GM12872 (cell line): ENCODE measurements at regions not wholly inside any gene's neighbourhood (a gene's known extent, or its start where the extent isn't known, plus 50 kb on each side); places are given as distances from the start of the nearest gene placed in this dataset.

Source experiments
- CTCF ChIP-seq: IDR thresholded peaks from 3 replicates; pipeline ENCODE4 v1.5.1; 2011; ENCODE audit warnings: low read depth, mild to moderate bottlenecking, low read length, moderate library complexity; ENCODE audit not compliant: insufficient read depth

- TF ChIP-seq CTCF, result no peak
These were observed 437.3 kb upstream of the SMIM21 start for GRCh38 chr18:75864816-75865215.

- no peak for TF ChIP-seq CTCF
These were observed 436.2 kb upstream of the SMIM21 start for GRCh38 chr18:75863696-75864095.

GRCh38 chr18:75862458-75862857 lies 435.0 kb upstream of the SMIM21 start:
- no peak for TF ChIP-seq CTCF

GRCh38 chr18:75860166-75860565 lies 432.7 kb upstream of the SMIM21 start:
- TF ChIP-seq CTCF, result no peak

GRCh38 chr18:75859533-75859932 lies 432.0 kb upstream of the SMIM21 start:
- no peak for TF ChIP-seq CTCF

- no peak for TF ChIP-seq CTCF
These were observed 431.3 kb upstream of the SMIM21 start for GRCh38 chr18:75858754-75859153.

GRCh38 chr18:75857558-75857957 lies 430.1 kb upstream of the SMIM21 start:
- no peak for TF ChIP-seq CTCF

- no peak for TF ChIP-seq CTCF
These were observed 427.3 kb upstream of the SMIM21 start for GRCh38 chr18:75854808-75855207.
